ENCODE measurements at regions not wholly inside any gene's neighbourhood (a gene's known extent, or its start where the extent isn't known, plus 50 kb on each side); places are given as distances from the start of the nearest gene placed in this dataset.

- TF ChIP-seq CTCF (conservative IDR thresholded peaks at IDR 0.05; ENCODE audit: low read depth, low read length) (no peak), USF2 (IDR thresholded peaks at IDR 0.05; ENCODE audit: low read depth, low read length) (no peak), FOS (IDR thresholded peaks at IDR 0.05; ENCODE audit: low read depth, low read length) (no peak), RCOR1 (IDR thresholded peaks at IDR 0.05; ENCODE audit: insufficient replicate concordance, low read length) (no peak), POLR2A (IDR thresholded peaks at IDR 0.05; ENCODE audit: low read depth, low read length) (no peak), MAZ (IDR thresholded peaks at IDR 0.05; ENCODE audit: borderline replicate concordance, low read depth, low read length) (no peak), CEBPB (IDR thresholded peaks at IDR 0.05; ENCODE audit: low read depth, low read length) (no peak), BHLHE40 (IDR thresholded peaks at IDR 0.05; ENCODE audit: low read depth, low read length) (no peak), RAD21 (IDR thresholded peaks at IDR 0.05; ENCODE audit: low read length) (no peak), NFE2L2 (IDR thresholded peaks at IDR 0.05; ENCODE audit: low read depth, low read length) (no peak)
Measured at GRCh38 chr16:55029509-55029908, 98.8 kb downstream of the IRX5 start.

Data from IMR-90 (cell line).